Activated CD4-positive, alpha-beta T cell treated with anti-CD3 and anti-CD28 coated beads, Interleukin-2, amount 10 ng/mL, durations not matched to agents 7 days and 5 days (primary cell): ENCODE measurements at regions not wholly inside any gene's neighbourhood (a gene's known extent, or its start where the extent isn't known, plus 50 kb on each side); places are given as distances from the start of the nearest gene placed in this dataset.

Source experiments
- CTCF ChIA-PET: fragments of 350-600 bp; sonication (Branson Sonifier 250); formaldehyde crosslinking; loops from one replicate; lab custom pipeline; 2021; ENCODE audit warnings: antibody characterized with exemption; lab: Charles Lee
- POLR2A ChIA-PET: fragments of 350-600 bp; sonication (Branson Sonifier 250); formaldehyde crosslinking; loops from one replicate; lab custom pipeline; 2021; ENCODE audit warnings: antibody characterized with exemption; lab: Charles Lee
- DNase-seq: peaks from one replicate; pipeline ENCODE4 v3.0.0-alpha.2; 2020
- H3K27ac Mint-ChIP-seq: one replicate; pipeline ENCODE4 v1.8.0; 2021; ENCODE audit warnings: mild to moderate bottlenecking, moderate library complexity, mixed read lengths
- H3K27me3 Mint-ChIP-seq: one replicate; pipeline ENCODE4 v1.8.0; 2021; ENCODE audit warnings: mixed read lengths
- H3K36me3 Mint-ChIP-seq: one replicate; pipeline ENCODE4 v1.8.0; 2021; ENCODE audit warnings: low read depth, mixed read lengths
- H3K4me1 Mint-ChIP-seq: one replicate; pipeline ENCODE4 v1.8.0; 2021; ENCODE audit warnings: mixed read lengths
- H3K4me3 Mint-ChIP-seq: one replicate; pipeline ENCODE4 v1.8.0; 2021; ENCODE audit warnings: mild to moderate bottlenecking, moderate library complexity, mixed read lengths
- H3K9me3 Mint-ChIP-seq: one replicate; pipeline ENCODE4 v1.8.0; 2021; ENCODE audit warnings: mixed read lengths

GRCh38 chr20:20823476-20823881 lies 111.0 kb upstream of the RALGAPA2 start:
- Mint-ChIP-seq H3K4me1 (no peaks in the 10 kb centered on the region), H3K27me3 (peaks cover 12% of the 10 kb centered on the region), H3K36me3 (no peaks in the 10 kb centered on the region), H3K27ac (no peak overlapping the region), H3K4me3 (no peak overlapping the region), H3K9me3 (no peaks in the 10 kb centered on the region)
- ChIA-PET CTCF (interaction anchor here (1.4 kb wide), 1 partner anchor 12 kb away, joined by 5 read pairs; no protein-coding TSS in a partner anchor), POLR2A (no interaction called here)
- DNase-seq, result no peak

GRCh38 chr20:20821484-20822260 lies 109.2 kb upstream of the RALGAPA2 start:
- no peaks in the 10 kb centered on the region for H3K4me1 Mint-ChIP-seq
- no peak overlapping the region for H3K4me3 Mint-ChIP-seq
- DNase-seq, result no peak
- no peaks in the 10 kb centered on the region for H3K9me3 Mint-ChIP-seq
- no peak overlapping the region for H3K27ac Mint-ChIP-seq
- CTCF ChIA-PET, result interaction anchor here (1.2 kb wide), 1 partner anchor 23 kb away, joined by 3 read pairs; no protein-coding TSS in a partner anchor
- POLR2A ChIA-PET, result no interaction called here
- peaks cover 12% of the 10 kb centered on the region for H3K27me3 Mint-ChIP-seq
- H3K36me3 Mint-ChIP-seq, result no peaks in the 10 kb centered on the region

- CTCF ChIA-PET, result interaction anchor here (1.2 kb wide), 1 partner anchor 22 kb away, joined by 3 read pairs; no protein-coding TSS in a partner anchor
Observed at GRCh38 chr20:20820785-20821483, 108.5 kb upstream of the RALGAPA2 start.

GRCh38 chr20:20820104-20820503 lies 107.7 kb upstream of the RALGAPA2 start:
- Mint-ChIP-seq H3K4me3 (no peak overlapping the region), H3K4me1 (no peaks in the 10 kb centered on the region), H3K36me3 (no peaks in the 10 kb centered on the region), H3K27ac (no peak overlapping the region), H3K27me3 (peaks cover 12% of the 10 kb centered on the region), H3K9me3 (no peaks in the 10 kb centered on the region)
- CTCF ChIA-PET, result interaction anchor here (1.3 kb wide), 1 partner anchor 40 kb away, joined by 3 read pairs; no protein-coding TSS in a partner anchor
- POLR2A ChIA-PET, result no interaction called here
- DNase-seq, result no peak

More at GRCh38 chr20:20820785-20821483, 108.5 kb upstream of the RALGAPA2 start:
- Mint-ChIP-seq H3K4me3 (no peak overlapping the region), H3K27ac (no peak overlapping the region), H3K4me1 (no peaks in the 10 kb centered on the region), H3K36me3 (no peaks in the 10 kb centered on the region), H3K9me3 (no peaks in the 10 kb centered on the region), H3K27me3 (peaks cover 12% of the 10 kb centered on the region)
- POLR2A ChIA-PET, result no interaction called here
- no peak for DNase-seq

GRCh38 chr20:20816969-20817755 lies 104.7 kb upstream of the RALGAPA2 start:
- H3K27ac Mint-ChIP-seq, result no peak overlapping the region
- H3K9me3 Mint-ChIP-seq, result no peaks in the 10 kb centered on the region
- no peaks in the 10 kb centered on the region for H3K4me1 Mint-ChIP-seq
- no peak for DNase-seq
- no peak overlapping the region for H3K4me3 Mint-ChIP-seq
- H3K27me3 Mint-ChIP-seq, result peaks cover 4% of the 10 kb centered on the region
- ChIA-PET CTCF (no interaction called here), POLR2A (no interaction called here)
- H3K36me3 Mint-ChIP-seq, result no peaks in the 10 kb centered on the region

- POLR2A ChIA-PET, result no interaction called here
- no peaks in the 10 kb centered on the region for H3K9me3 Mint-ChIP-seq
- CTCF ChIA-PET, result no interaction called here
- no peak overlapping the region for H3K4me3 Mint-ChIP-seq
- no peak overlapping the region for H3K27ac Mint-ChIP-seq
- H3K4me1 Mint-ChIP-seq, result no peaks in the 10 kb centered on the region
- no peaks in the 10 kb centered on the region for H3K36me3 Mint-ChIP-seq
- no peak for DNase-seq
- H3K27me3 Mint-ChIP-seq, result peaks cover 4% of the 10 kb centered on the region
Observed at GRCh38 chr20:20815711-20816455, 103.4 kb upstream of the RALGAPA2 start.

- CTCF ChIA-PET, result no interaction called here
- POLR2A ChIA-PET, result no interaction called here
Observed at GRCh38 chr20:20814685-20815084, 102.2 kb upstream of the RALGAPA2 start.

GRCh38 chr20:20812136-20812535 lies 99.7 kb upstream of the RALGAPA2 start:
- H3K27ac Mint-ChIP-seq, result no peak overlapping the region
- POLR2A ChIA-PET, result no interaction called here

More at GRCh38 chr20:20814685-20815084, 102.2 kb upstream of the RALGAPA2 start:
- H3K4me3 Mint-ChIP-seq, result no peak overlapping the region
- H3K9me3 Mint-ChIP-seq, result no peaks in the 10 kb centered on the region
- no peak for DNase-seq
- no peaks in the 10 kb centered on the region for H3K4me1 Mint-ChIP-seq
- H3K27ac Mint-ChIP-seq, result no peak overlapping the region
- peaks cover 2% of the 10 kb centered on the region for H3K27me3 Mint-ChIP-seq
- H3K36me3 Mint-ChIP-seq, result no peaks in the 10 kb centered on the region

GRCh38 chr20:20808016-20808415 lies 95.6 kb upstream of the RALGAPA2 start:
- peaks cover 4% of the 10 kb centered on the region for H3K27me3 Mint-ChIP-seq
- H3K27ac Mint-ChIP-seq, result no peak overlapping the region
- H3K4me3 Mint-ChIP-seq, result no peak overlapping the region
- POLR2A ChIA-PET, result no interaction called here
- no peaks in the 10 kb centered on the region for H3K9me3 Mint-ChIP-seq
- no peak for DNase-seq
- no peaks in the 10 kb centered on the region for H3K4me1 Mint-ChIP-seq
- no peaks in the 10 kb centered on the region for H3K36me3 Mint-ChIP-seq
- CTCF ChIA-PET, result no interaction called here

More at GRCh38 chr20:20812136-20812535, 99.7 kb upstream of the RALGAPA2 start:
- Mint-ChIP-seq H3K9me3 (no peaks in the 10 kb centered on the region), H3K36me3 (no peaks in the 10 kb centered on the region), H3K27me3 (peaks cover 4% of the 10 kb centered on the region), H3K4me3 (no peak overlapping the region), H3K4me1 (no peaks in the 10 kb centered on the region)
- CTCF ChIA-PET, result no interaction called here
- DNase-seq, result no peak

- Mint-ChIP-seq H3K4me1 (no peaks in the 10 kb centered on the region), H3K9me3 (no peaks in the 10 kb centered on the region), H3K36me3 (no peaks in the 10 kb centered on the region), H3K27ac (no peak overlapping the region), H3K27me3 (peaks cover 4% of the 10 kb centered on the region), H3K4me3 (no peak overlapping the region)
- ChIA-PET CTCF (no interaction called here), POLR2A (no interaction called here)
- no peak for DNase-seq
Observed at GRCh38 chr20:20806121-20807095, 94.0 kb upstream of the RALGAPA2 start.

GRCh38 chr20:20803011-20803410 lies 90.6 kb upstream of the RALGAPA2 start:
- no peak overlapping the region for H3K27ac Mint-ChIP-seq
- H3K4me3 Mint-ChIP-seq, result no peak overlapping the region
- no peaks in the 10 kb centered on the region for H3K9me3 Mint-ChIP-seq
- H3K36me3 Mint-ChIP-seq, result no peaks in the 10 kb centered on the region
- DNase-seq, result no peak
- CTCF ChIA-PET, result no interaction called here
- H3K27me3 Mint-ChIP-seq, result no peaks in the 10 kb centered on the region
- no peaks in the 10 kb centered on the region for H3K4me1 Mint-ChIP-seq
- POLR2A ChIA-PET, result no interaction called here
